T-cell (primary cell): ENCODE measurements at regions not wholly inside any gene's neighbourhood (a gene's known extent, or its start where the extent isn't known, plus 50 kb on each side); places are given as distances from the start of the nearest gene placed in this dataset.

Experiments used
- ATAC-seq, 4 experiments: fragments of 200-7000 bp in 3 of 4; fragments of 150-1000 bp in 1 of 4; cut with Tn5 transposase; replicated peaks in 1 of 4; 1 replicate in 3 of 4; 2 replicates in 1 of 4; pipeline ENCODE4 v1.10.0; 2021; ENCODE audit warnings: moderate library complexity in 3 of 4, mild to moderate bottlenecking in 2 of 4, moderate number of reproducible peaks in 1 of 4
- CTCF ChIA-PET, 2 donors: fragments of 300-600 bp; sonication (Branson Sonifier 250); formaldehyde crosslinking; loops; one replicate each; lab custom pipeline; 2022; ENCODE audit warnings: antibody characterized with exemption in 2 of 2; lab: Charles Lee
- POLR2A ChIA-PET, 2 donors: fragments of 300-600 bp; sonication (Branson Sonifier 250); formaldehyde crosslinking; loops; one replicate each; lab custom pipeline; 2022; ENCODE audit warnings: antibody characterized with exemption in 2 of 2; lab: Charles Lee
- DNase-seq, 35 experiments: peaks; one replicate each; pipeline versions ENCODE4 v3.0.0 to v3.0.0-alpha.2; 2013 to 2023
- H3K27ac ChIP-seq: one replicate; pipeline ENCODE4 v1.5.1; 2013; ENCODE audit warnings: low read length
- H3K27me3 ChIP-seq, 2 experiments: replicated peaks in 1 of 2; 1 replicate in 1 of 2; 2 replicates in 1 of 2; pipeline versions ENCODE4 v1.6.1 to v1.7.0; 2013; ENCODE audit warnings: low read length in 1 of 2, mixed read lengths in 1 of 2; ENCODE audit not compliant: control insufficient read depth in 2 of 2, insufficient read depth in 2 of 2; ENCODE audit errors: extremely low read depth in 1 of 2
- H3K36me3 ChIP-seq, 2 donors: 1 replicate in 1 of 2; 2 replicates in 1 of 2; pipeline versions ENCODE4 v1.6.1 to v1.7.0; 2013; ENCODE audit warnings: low read length in 1 of 2; ENCODE audit not compliant: control insufficient read depth in 2 of 2, insufficient read depth in 1 of 2; ENCODE audit errors: extremely low read depth in 1 of 2
- H3K4me1 ChIP-seq, 2 experiments: 1 replicate in 1 of 2; 2 replicates in 1 of 2; pipeline versions ENCODE4 v1.6.1 to v1.7.0; 2013; ENCODE audit warnings: low read length in 2 of 2, mixed read lengths in 1 of 2; ENCODE audit not compliant: insufficient read depth in 2 of 2, control insufficient read depth in 1 of 2; ENCODE audit errors: extremely low read depth in 1 of 2
- H3K4me3 ChIP-seq, 2 donors: 1 replicate in 1 of 2; 2 replicates in 1 of 2; pipeline versions ENCODE4 v1.5.1 to v1.7.0; 2013; ENCODE audit warnings: mild to moderate bottlenecking in 2 of 2, low read length in 1 of 2, moderate library complexity in 1 of 2; ENCODE audit not compliant: control insufficient read depth in 1 of 2; ENCODE audit errors: extremely low read depth in 1 of 2
- H3K9me3 ChIP-seq: 2 replicates; pipeline ENCODE4 v1.7.0; 2013
- H3K27ac Mint-ChIP-seq, 2 donors: one replicate each; pipeline ENCODE4 v1.8.0; 2020 to 2021; ENCODE audit warnings: mild to moderate bottlenecking in 2 of 2, mixed read lengths in 2 of 2
- H3K27me3 Mint-ChIP-seq, 2 donors: one replicate each; pipeline ENCODE4 v1.8.0; 2021 to 2022; ENCODE audit warnings: mixed read lengths in 2 of 2
- H3K36me3 Mint-ChIP-seq: one replicate; pipeline ENCODE4 v1.8.0; 2021; ENCODE audit warnings: mixed read lengths
- H3K4me1 Mint-ChIP-seq, 3 donors: one replicate each; pipeline ENCODE4 v1.8.0; 2020 to 2022; ENCODE audit warnings: mixed read lengths in 3 of 3, mild to moderate bottlenecking in 1 of 3
- H3K4me3 Mint-ChIP-seq, 3 donors: one replicate each; pipeline ENCODE4 v1.8.0; 2020 to 2022; ENCODE audit warnings: mild to moderate bottlenecking in 3 of 3, mixed read lengths in 3 of 3, moderate library complexity in 3 of 3
- H3K9me3 Mint-ChIP-seq, 3 donors: one replicate each; pipeline ENCODE4 v1.8.0; 2020 to 2022; ENCODE audit warnings: mixed read lengths in 3 of 3
- WGBS: methylation state at CpG from one replicate; pipeline ENCODE4 v1.1.5; 2013; ENCODE audit warnings: missing lambda C conversion rate; ENCODE audit not compliant: insufficient coverage; 5-methylcytosine and 5-hydroxymethylcytosine counted together

GRCh38 chr1:79197421-79197820 lies 190.9 kb upstream of the ADGRL4 start:
- CTCF ChIA-PET, result no interaction called here
- no peaks in the 10 kb centered on the region for H3K36me3 ChIP-seq
- H3K27me3 ChIP-seq, result no peaks in the 10 kb centered on the region
- no peaks in the 10 kb centered on the region for H3K9me3 ChIP-seq
- Mint-ChIP-seq H3K4me3 (no peak overlapping the region), H3K4me1 (no peaks in the 10 kb centered on the region), H3K36me3 (no peaks in the 10 kb centered on the region), H3K27ac (no peak overlapping the region), H3K9me3 (peaks cover 0 to 3% (median 0%) of the 10 kb centered on the region in 3 donors), H3K27me3 (no peaks in the 10 kb centered on the region)
- WGBS, result no CpG with 5 or more reads among the region's 2 CpGs
- DNase-seq (no peak), ATAC-seq (no peak)
- H3K27ac ChIP-seq, result no peak overlapping the region
- H3K4me1 ChIP-seq, result no peaks in the 10 kb centered on the region
- no peak overlapping the region for H3K4me3 ChIP-seq
- POLR2A ChIA-PET, result no interaction called here

- no peaks in the 10 kb centered on the region for H3K4me1 ChIP-seq
- H3K9me3 ChIP-seq, result no peaks in the 10 kb centered on the region
- no peak overlapping the region for H3K27ac Mint-ChIP-seq
- H3K36me3 ChIP-seq, result no peaks in the 10 kb centered on the region
- ATAC-seq (no peak), DNase-seq (no peak)
- H3K4me3 Mint-ChIP-seq, result no peak overlapping the region
- POLR2A ChIA-PET, result no interaction called here
- CTCF ChIA-PET, result no interaction called here
- no peaks in the 10 kb centered on the region for H3K4me1 Mint-ChIP-seq
- H3K27me3 Mint-ChIP-seq, result no peaks in the 10 kb centered on the region
- peaks cover 0 to 5% (median 2%) of the 10 kb centered on the region in 3 donors for H3K9me3 Mint-ChIP-seq
- H3K27me3 ChIP-seq, result no peaks in the 10 kb centered on the region
- no peak overlapping the region for H3K4me3 ChIP-seq
- WGBS, result no CpG with 5 or more reads among the region's 2 CpGs
- H3K27ac ChIP-seq, result no peak overlapping the region
- no peaks in the 10 kb centered on the region for H3K36me3 Mint-ChIP-seq
Observed at GRCh38 chr1:79196211-79196610, 189.7 kb upstream of the ADGRL4 start.

- no peaks in the 10 kb centered on the region for H3K9me3 ChIP-seq
- 53% methylated on average over 2 of the region's 7 CpGs for WGBS
- Mint-ChIP-seq H3K27ac (no peak overlapping the region), H3K4me1 (no peaks in the 10 kb centered on the region), H3K4me3 (no peak overlapping the region), H3K36me3 (no peaks in the 10 kb centered on the region), H3K27me3 (no peaks in the 10 kb centered on the region), H3K9me3 (peaks cover 0 to 5% (median 4%) of the 10 kb centered on the region in 3 donors)
- no peak overlapping the region for H3K4me3 ChIP-seq
- CTCF ChIA-PET, result no interaction called here
- no peak for DNase-seq
- no peaks in the 10 kb centered on the region for H3K27me3 ChIP-seq
- H3K4me1 ChIP-seq, result no peaks in the 10 kb centered on the region
- POLR2A ChIA-PET, result no interaction called here
- no peak overlapping the region for H3K27ac ChIP-seq
- ATAC-seq, result no peak
- no peaks in the 10 kb centered on the region for H3K36me3 ChIP-seq
Observed at GRCh38 chr1:79193211-79194079, 186.9 kb upstream of the ADGRL4 start.

GRCh38 chr1:79190074-79190473 lies 183.5 kb upstream of the ADGRL4 start:
- H3K27ac Mint-ChIP-seq, result no peak overlapping the region
- H3K36me3 Mint-ChIP-seq, result no peaks in the 10 kb centered on the region
- Histone ChIP-seq H3K27me3 (no peaks in the 10 kb centered on the region), H3K4me3 (no peak overlapping the region), H3K36me3 (no peaks in the 10 kb centered on the region), H3K9me3 (no peaks in the 10 kb centered on the region), H3K4me1 (no peaks in the 10 kb centered on the region), H3K27ac (no peak overlapping the region)
- H3K4me3 Mint-ChIP-seq, result no peak overlapping the region
- CTCF ChIA-PET, result no interaction called here
- ATAC-seq (no peak), DNase-seq (no peak)
- no peaks in the 10 kb centered on the region for H3K27me3 Mint-ChIP-seq
- POLR2A ChIA-PET, result no interaction called here
- no peaks in the 10 kb centered on the region for H3K4me1 Mint-ChIP-seq
- 86% methylated on average over 1 of the region's 1 CpG for WGBS
- peaks cover 0 to 4% (median 3%) of the 10 kb centered on the region in 3 donors for H3K9me3 Mint-ChIP-seq

- H3K4me3 Mint-ChIP-seq, result no peak overlapping the region
- no peaks in the 10 kb centered on the region for H3K4me1 Mint-ChIP-seq
- Histone ChIP-seq H3K27ac (no peak overlapping the region), H3K27me3 (no peaks in the 10 kb centered on the region), H3K9me3 (no peaks in the 10 kb centered on the region), H3K4me3 (no peak overlapping the region), H3K36me3 (no peaks in the 10 kb centered on the region), H3K4me1 (no peaks in the 10 kb centered on the region)
- ATAC-seq (no peak), DNase-seq (no peak)
- no peak overlapping the region for H3K27ac Mint-ChIP-seq
- H3K27me3 Mint-ChIP-seq, result no peaks in the 10 kb centered on the region
- CTCF ChIA-PET, result no interaction called here
- POLR2A ChIA-PET, result no interaction called here
- no CpG with 5 or more reads among the region's 2 CpGs for WGBS
- no peaks in the 10 kb centered on the region for H3K36me3 Mint-ChIP-seq
- H3K9me3 Mint-ChIP-seq, result peaks cover 0 to 4% (median 3%) of the 10 kb centered on the region in 3 donors
Observed at GRCh38 chr1:79188337-79188736, 181.8 kb upstream of the ADGRL4 start.

- no peak overlapping the region for H3K4me3 Mint-ChIP-seq
- no peaks in the 10 kb centered on the region for H3K4me1 ChIP-seq
- H3K36me3 ChIP-seq, result no peaks in the 10 kb centered on the region
- no peaks in the 10 kb centered on the region for H3K27me3 Mint-ChIP-seq
- no peak for ATAC-seq
- H3K27ac Mint-ChIP-seq, result no peak overlapping the region
- no peaks in the 10 kb centered on the region for H3K9me3 ChIP-seq
- H3K36me3 Mint-ChIP-seq, result no peaks in the 10 kb centered on the region
- peaks cover 0 to 2% (median 0%) of the 10 kb centered on the region in 3 donors for H3K9me3 Mint-ChIP-seq
- H3K4me1 Mint-ChIP-seq, result no peaks in the 10 kb centered on the region
- DNase-seq, result no peak
- H3K27me3 ChIP-seq, result no peaks in the 10 kb centered on the region
- CTCF ChIA-PET, result no interaction called here
- H3K4me3 ChIP-seq, result no peak overlapping the region
- H3K27ac ChIP-seq, result no peak overlapping the region
- POLR2A ChIA-PET, result no interaction called here
Observed at GRCh38 chr1:79186260-79186659, 179.7 kb upstream of the ADGRL4 start.
